Stimulated activated CD4-positive, alpha-beta T cell treated with anti-CD3 and anti-CD28 coated beads, Interleukin-1b, Interleukin-23, amount 100 ng/mL, for 48 hours (primary cell): ENCODE measurements at regions not wholly inside any gene's neighbourhood (a gene's known extent, or its start where the extent isn't known, plus 50 kb on each side); places are given as distances from the start of the nearest gene placed in this dataset.

ENCODE experiments used
- DNase-seq: peaks from one replicate; pipeline ENCODE4 v3.0.0-alpha.2; 2020

GRCh38 chr1:29501227-29501976 is 265.1 kb downstream of the PTPRU start:
- DNase-seq, result no peak

- no peak for DNase-seq
Observed at GRCh38 chr1:29500651-29501050, 264.3 kb downstream of the PTPRU start.

DNA sequence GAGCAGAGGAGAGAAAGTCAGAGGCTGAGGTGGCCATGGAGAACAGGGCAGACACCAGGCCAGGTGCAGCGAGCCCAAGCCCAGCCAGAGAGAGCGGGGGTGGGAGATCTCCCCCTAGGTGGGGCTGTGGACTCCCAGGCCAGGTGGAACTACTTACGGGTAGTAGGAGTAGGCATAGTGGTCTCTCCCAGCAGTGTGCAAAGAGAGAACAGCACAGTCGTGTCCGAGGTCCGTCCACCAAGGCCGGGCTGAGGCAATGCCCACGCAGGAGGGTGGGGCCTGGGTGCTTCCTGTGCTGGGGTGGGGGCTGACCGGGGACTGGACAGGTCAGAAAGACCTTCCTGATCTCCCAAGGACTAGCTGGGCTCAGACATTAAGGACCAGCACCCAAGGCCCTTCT is 263.7 kb downstream of the PTPRU start:
- DNase-seq, result no peak

GRCh38 chr1:29499104-29499650 is 262.9 kb downstream of the PTPRU start:
- no peak for DNase-seq

GRCh38 chr1:29498126-29499103 is 262.1 kb downstream of the PTPRU start:
- no peak for DNase-seq

DNA sequence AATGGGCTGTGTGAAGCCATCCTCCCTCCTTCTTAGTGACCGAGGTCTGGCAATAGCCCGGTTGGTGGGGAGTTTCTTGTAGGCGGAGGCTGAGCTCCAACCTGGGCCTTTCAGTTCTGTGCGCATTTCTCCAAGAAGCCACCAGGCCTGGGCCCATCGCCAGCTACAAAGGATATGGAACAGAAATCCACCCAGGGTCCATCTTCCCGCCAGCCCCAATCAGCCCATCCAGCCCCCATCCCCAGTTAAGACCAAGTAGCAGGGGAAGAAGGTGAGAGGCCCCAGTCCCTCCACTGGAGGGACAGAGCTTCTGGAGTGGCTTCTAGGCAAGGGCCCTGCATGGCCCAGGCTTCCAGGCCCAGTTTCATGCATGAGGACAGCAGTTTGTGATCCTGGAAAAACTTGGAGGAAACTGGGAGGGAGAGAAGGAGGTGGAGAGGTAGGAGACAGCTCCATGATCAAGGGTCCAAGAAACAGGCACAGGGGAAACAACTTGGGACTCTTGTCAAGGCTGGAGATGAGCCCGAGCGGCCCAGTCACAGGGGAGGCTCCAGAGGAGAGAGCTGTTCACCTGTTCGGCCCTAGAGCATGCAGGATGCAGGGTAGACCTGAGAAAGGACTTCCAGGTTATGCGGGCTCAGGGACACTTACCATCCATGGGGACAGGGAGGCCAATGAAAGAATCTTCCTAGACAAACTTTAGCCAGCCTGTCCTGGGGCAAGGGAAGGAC is 261.2 kb downstream of the PTPRU start:
- DNase-seq, result no peak

DNA sequence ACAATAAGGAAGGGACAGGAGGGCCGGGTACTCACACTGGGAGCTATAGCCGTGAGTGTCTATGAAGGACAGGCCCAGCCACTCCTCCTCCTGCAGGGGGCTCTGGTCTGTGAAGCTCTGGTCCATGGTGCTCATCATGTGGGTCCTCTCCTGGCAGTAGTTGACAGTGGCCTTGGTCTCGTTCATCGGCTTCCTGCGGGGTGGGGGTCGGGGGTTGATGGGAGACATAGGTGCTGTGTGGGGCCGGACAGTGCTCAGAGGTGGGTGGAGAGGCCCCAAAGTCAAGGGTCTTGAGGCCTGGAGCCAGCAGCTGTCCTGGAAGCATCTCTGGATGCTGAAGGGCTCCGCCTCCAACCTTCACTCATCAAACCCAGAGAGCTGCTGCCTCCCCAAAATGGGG is 260.4 kb downstream of the PTPRU start:
- no peak for DNase-seq

GRCh38 chr1:29490204-29490934 is 254.0 kb downstream of the PTPRU start:
- DNase-seq, result no peak

- DNase-seq, result no peak
Observed at GRCh38 chr1:29489471-29489870, 253.1 kb downstream of the PTPRU start.

- no peak for DNase-seq
Observed at GRCh38 chr1:29488794-29489311, 252.5 kb downstream of the PTPRU start.

- DNase-seq, result no peak
Observed at GRCh38 chr1:29488086-29488793, 251.9 kb downstream of the PTPRU start.

DNA sequence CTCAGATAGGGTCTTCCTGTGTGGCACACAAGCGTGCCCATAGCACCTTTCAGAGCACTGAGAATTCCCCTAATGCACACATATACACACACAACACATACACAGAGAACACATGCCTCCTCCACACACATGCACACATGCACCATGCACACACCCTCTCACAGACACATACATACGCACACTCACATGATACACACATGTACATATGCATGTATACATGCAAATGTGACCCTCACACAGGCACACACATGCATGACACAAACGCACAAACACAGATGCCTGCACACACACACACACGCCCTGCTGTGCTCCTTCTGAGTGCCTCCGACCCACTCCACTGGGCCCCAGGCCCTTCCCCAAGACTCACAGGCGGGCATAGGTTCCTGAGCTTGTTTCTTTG is 251.0 kb downstream of the PTPRU start:
- DNase-seq, result no peak

DNA sequence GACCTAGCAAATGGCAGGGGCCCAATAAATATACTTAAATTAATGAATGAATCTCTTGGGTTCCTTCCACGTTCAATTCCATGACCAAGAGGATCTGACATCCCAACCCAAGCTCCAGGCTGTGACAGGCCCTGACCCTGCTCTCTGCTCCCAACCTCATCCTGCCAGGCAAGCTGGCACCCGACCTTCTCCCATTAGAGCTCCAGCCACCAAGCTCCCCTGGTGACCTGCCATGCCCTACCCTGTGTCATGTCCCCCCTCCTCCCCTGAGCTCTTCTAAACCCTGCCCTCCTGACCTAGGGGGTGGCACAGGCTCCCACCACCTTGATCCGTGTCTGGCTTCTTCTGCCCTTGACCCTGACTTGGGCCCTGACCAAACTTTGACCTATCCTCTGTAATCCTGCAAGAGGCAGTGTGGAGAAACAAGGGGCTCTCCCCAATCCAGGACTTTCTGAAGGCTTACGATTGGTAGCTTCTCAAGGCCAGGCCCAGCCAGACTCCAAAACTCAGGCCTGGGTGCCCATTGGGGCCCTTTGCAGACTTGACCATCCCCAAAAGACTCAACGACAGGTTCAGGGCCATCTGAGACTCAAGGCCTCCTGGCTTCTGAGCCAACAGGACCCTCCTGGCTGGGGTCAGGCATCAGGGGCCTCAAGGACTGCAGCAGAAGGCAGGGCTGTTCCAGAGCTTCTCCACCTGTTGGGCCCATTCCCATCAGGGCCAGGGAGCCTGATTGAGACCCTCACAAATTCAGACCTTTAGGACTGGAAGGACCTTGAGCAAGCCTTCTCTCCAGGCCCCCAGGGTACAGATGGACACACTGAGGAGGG is 249.0 kb downstream of the PTPRU start:
- DNase-seq, result no peak

DNA sequence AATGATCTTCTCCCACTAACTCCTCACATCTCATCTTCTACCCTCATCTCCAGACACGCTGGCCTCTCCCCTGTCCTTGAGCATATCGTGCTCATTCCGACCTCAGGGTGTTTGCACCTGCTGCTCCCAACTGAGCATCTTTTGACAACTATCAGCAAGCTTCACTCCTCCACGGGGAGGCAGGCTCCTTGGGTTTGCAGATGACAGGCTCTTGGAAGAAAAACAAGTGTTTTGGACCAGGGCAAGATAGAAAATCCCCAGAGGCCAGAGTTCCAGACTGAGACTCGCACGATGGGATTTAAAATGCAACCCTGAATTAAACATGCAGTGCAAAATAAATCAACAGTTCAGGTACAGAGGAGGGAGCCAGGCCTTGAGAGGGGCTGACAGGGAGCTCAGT is 246.7 kb downstream of the PTPRU start:
- no peak for DNase-seq

- no peak for DNase-seq
Observed at GRCh38 chr1:29482064-29482463, 245.7 kb downstream of the PTPRU start.

DNA sequence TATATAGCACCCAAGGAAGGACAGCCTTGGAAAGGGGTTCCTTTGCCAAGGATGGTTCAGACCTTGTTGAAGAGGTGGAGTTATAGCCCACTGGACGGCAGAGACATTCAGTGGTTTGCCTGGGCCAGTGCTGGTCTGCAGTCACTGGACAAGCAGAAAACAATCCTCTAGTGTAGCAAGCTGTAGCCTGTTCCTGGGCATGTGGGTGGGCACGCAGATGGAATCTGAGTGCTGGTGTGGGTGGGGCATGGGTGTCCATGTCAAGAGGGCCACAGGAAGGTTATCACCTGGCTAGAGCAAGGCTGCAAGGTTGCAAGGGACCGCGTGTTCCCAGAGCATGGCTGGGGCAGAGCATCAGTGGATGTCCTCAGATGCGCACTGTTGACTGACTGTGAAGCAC is 244.7 kb downstream of the PTPRU start:
- DNase-seq, result no peak

DNA sequence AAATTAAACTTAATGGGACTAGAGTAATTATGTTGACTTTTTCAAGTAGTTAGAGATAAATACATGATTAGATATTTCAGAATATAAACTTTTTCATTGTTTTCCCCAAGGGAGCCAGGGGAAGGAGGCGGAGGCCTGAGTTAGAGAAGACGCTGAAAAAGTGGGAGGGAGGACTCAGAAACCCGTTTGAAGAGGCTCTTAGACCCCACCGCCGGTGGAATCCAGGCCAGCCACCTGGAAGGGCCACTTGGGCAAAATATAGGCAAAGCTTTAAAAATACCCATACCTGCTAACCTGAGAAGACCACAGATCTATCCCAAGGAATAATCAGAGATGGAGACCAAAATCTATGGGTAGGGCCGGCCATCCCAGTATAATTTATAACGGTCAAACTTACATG is 242.6 kb downstream of the PTPRU start:
- no peak for DNase-seq

DNA sequence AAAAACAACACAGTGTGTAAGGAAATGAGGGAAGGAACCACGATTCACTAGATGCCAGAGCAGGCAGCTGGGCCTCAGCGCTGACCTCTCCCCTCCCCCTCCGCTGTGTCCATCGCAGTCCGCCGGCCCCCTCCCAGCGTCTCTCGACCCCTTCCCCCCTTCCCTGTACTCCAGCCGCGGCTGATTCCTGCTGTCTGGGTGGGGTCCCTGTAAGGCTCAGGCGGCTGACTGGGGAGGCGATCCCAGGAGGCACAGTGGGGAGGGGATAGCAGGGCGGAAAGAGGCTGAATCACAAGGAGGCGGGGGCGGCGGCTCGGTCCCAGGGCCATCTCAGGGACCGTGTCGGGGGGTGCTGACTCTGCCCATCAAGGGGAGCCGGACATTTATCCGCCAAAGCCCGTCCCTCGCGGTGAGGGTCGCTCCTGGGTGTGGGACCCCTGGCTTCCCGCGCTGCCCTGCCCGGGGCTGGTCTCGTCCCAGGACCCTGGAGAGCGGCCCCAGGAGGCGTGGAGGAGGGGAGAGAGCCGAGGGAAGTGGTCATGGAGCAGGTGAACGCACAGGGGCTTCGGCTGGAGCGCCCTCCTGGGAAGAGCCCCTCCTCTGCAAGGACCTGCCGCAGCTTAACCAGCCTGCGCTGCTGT is 241.9 kb downstream of the PTPRU start:
- DNase-seq, result no peak

- DNase-seq, result no peak
Observed at GRCh38 chr1:29475326-29475725, 239.0 kb downstream of the PTPRU start.
